HUES64 (cell line): ENCODE measurements at regions not wholly inside any gene's neighbourhood (a gene's known extent, or its start where the extent isn't known, plus 50 kb on each side); places are given as distances from the start of the nearest gene placed in this dataset.

Experiments used
- H3K27ac ChIP-seq: 2 replicates; pipeline ENCODE4 v1.7.0; 2013; ENCODE audit warnings: low read depth, low read length, inconsistent platforms
- H3K27me3 ChIP-seq: 2 replicates; pipeline ENCODE4 v1.6.1; 2013; ENCODE audit warnings: mild to moderate bottlenecking, low read length; ENCODE audit not compliant: insufficient read depth
- H3K36me3 ChIP-seq: 2 replicates; pipeline ENCODE4 v1.6.1; 2013; ENCODE audit warnings: mild to moderate bottlenecking, low read length; ENCODE audit not compliant: insufficient read depth
- H3K4me1 ChIP-seq: 2 replicates; pipeline ENCODE4 v1.6.1; 2013; ENCODE audit warnings: mild to moderate bottlenecking, low read length, moderate library complexity; ENCODE audit not compliant: insufficient read depth
- H3K4me3 ChIP-seq: 2 replicates; pipeline ENCODE4 v1.5.1; 2013; ENCODE audit warnings: mild to moderate bottlenecking, low read length, moderate library complexity
- H3K9ac ChIP-seq: 2 replicates; pipeline ENCODE4 v1.6.1; 2013; ENCODE audit warnings: mild to moderate bottlenecking, low read depth, low read length
- H3K9me3 ChIP-seq: 2 replicates; pipeline ENCODE4 v1.6.1; 2013; ENCODE audit warnings: low read depth, low read length; ENCODE audit not compliant: insufficient read depth
- WGBS: fragments of 150-250, 120-280 bp; methylation state at CpG from one replicate; pipeline ENCODE4 v1.1.7; 2013; ENCODE audit warnings: missing lambda C conversion rate; 5-methylcytosine and 5-hydroxymethylcytosine counted together

GRCh38 chr15:46646490-46646889, 1011.7 kb downstream of the SQOR start:
- Histone ChIP-seq H3K27me3 (no peaks in the 10 kb centered on the region), H3K36me3 (no peaks in the 10 kb centered on the region), H3K27ac (no peak overlapping the region), H3K9me3 (no peaks in the 10 kb centered on the region), H3K4me1 (0 out of 2 replicates have a peak, but pooled peaks cover 4% of the 10 kb centered on the region), H3K4me3 (no peak overlapping the region), H3K9ac (no peak overlapping the region)
- 100% methylated on average over 1 of the region's 1 CpG for WGBS

- Histone ChIP-seq H3K27me3 (no peaks in the 10 kb centered on the region), H3K4me3 (no peak overlapping the region), H3K4me1 (0 out of 2 replicates have a peak, but pooled peaks cover 4% of the 10 kb centered on the region), H3K27ac (no peak overlapping the region), H3K36me3 (no peaks in the 10 kb centered on the region), H3K9me3 (no peaks in the 10 kb centered on the region), H3K9ac (no peak overlapping the region)
- 100% methylated on average over 1 of the region's 1 CpG for whole genome bisulfite sequencing
These were observed 1012.2 kb downstream of the SQOR start for GRCh38 chr15:46647046-46647445.

GRCh38 chr15:46652266-46652665, 1017.4 kb downstream of the SQOR start:
- peaks cover 4% of the 10 kb centered on the region; the same call in 1 of the 2 replicates for H3K4me1 ChIP-seq
- 87% methylated on average over 2 of the region's 2 CpGs for WGBS
- H3K4me3 ChIP-seq: no peak overlapping the region
- no peaks in the 10 kb centered on the region for H3K9me3 ChIP-seq
- H3K9ac ChIP-seq: no peak overlapping the region
- no peak overlapping the region for H3K27ac ChIP-seq
- H3K36me3 ChIP-seq: no peaks in the 10 kb centered on the region
- no peaks in the 10 kb centered on the region for H3K27me3 ChIP-seq

- H3K9ac ChIP-seq: no peak overlapping the region
- no peak overlapping the region for H3K27ac ChIP-seq
- H3K4me1 ChIP-seq: no peaks in the 10 kb centered on the region; the same call in 1 of the 2 replicates
- no peaks in the 10 kb centered on the region for H3K9me3 ChIP-seq
- no peak overlapping the region for H3K4me3 ChIP-seq
- H3K27me3 ChIP-seq: no peaks in the 10 kb centered on the region
- no peaks in the 10 kb centered on the region for H3K36me3 ChIP-seq
- WGBS: 100% methylated on average over 2 of the region's 2 CpGs
These were observed 1020.2 kb downstream of the SQOR start for GRCh38 chr15:46654993-46655392.

GRCh38 chr15:46660096-46660842, 1025.4 kb downstream of the SQOR start:
- Histone ChIP-seq H3K36me3 (no peaks in the 10 kb centered on the region), H3K27ac (no peak overlapping the region)

GRCh38 chr15:46670258-46670657, 1035.4 kb downstream of the SQOR start:
- Histone ChIP-seq H3K4me3 (no peak overlapping the region), H3K9me3 (no peaks in the 10 kb centered on the region), H3K9ac (no peak overlapping the region), H3K27me3 (no peaks in the 10 kb centered on the region), H3K27ac (no peak overlapping the region), H3K4me1 (no peaks in the 10 kb centered on the region), H3K36me3 (no peaks in the 10 kb centered on the region)
- WGBS: no CpG with 5 or more reads among the region's 2 CpGs

More at GRCh38 chr15:46660096-46660842, 1025.4 kb downstream of the SQOR start:
- no peaks in the 10 kb centered on the region; the same call in 1 of the 2 replicates for H3K4me1 ChIP-seq
- H3K9me3 ChIP-seq: no peaks in the 10 kb centered on the region
- H3K4me3 ChIP-seq: no peak overlapping the region
- H3K27me3 ChIP-seq: no peaks in the 10 kb centered on the region
- no peak overlapping the region for H3K9ac ChIP-seq

- no peaks in the 10 kb centered on the region for H3K36me3 ChIP-seq
- H3K27ac ChIP-seq: no peak overlapping the region
These were observed 1036.5 kb downstream of the SQOR start for GRCh38 chr15:46671336-46671735.

GRCh38 chr15:46672041-46672440, 1037.2 kb downstream of the SQOR start:
- Histone ChIP-seq H3K4me1 (no peaks in the 10 kb centered on the region), H3K36me3 (no peaks in the 10 kb centered on the region)
- WGBS: 83% methylated on average over 5 of the region's 5 CpGs

More at GRCh38 chr15:46671336-46671735, 1036.5 kb downstream of the SQOR start:
- no peak overlapping the region for H3K9ac ChIP-seq
- no CpG with 5 or more reads among the region's 1 CpG for WGBS
- no peak overlapping the region for H3K4me3 ChIP-seq
- no peaks in the 10 kb centered on the region for H3K27me3 ChIP-seq
- H3K4me1 ChIP-seq: no peaks in the 10 kb centered on the region
- no peaks in the 10 kb centered on the region for H3K9me3 ChIP-seq

GRCh38 chr15:46676233-46677206, 1040.8 kb upstream of the SEMA6D start:
- no peaks in the 10 kb centered on the region for H3K9me3 ChIP-seq
- H3K27ac ChIP-seq: no peak overlapping the region
- H3K4me3 ChIP-seq: no peak overlapping the region
- H3K9ac ChIP-seq: no peak overlapping the region
- 97% methylated on average over 8 of the region's 9 CpGs for WGBS
- peaks cover 14% of the 10 kb centered on the region for H3K4me1 ChIP-seq
- H3K27me3 ChIP-seq: no peaks in the 10 kb centered on the region
- no peaks in the 10 kb centered on the region for H3K36me3 ChIP-seq

More at GRCh38 chr15:46672041-46672440, 1037.2 kb downstream of the SQOR start:
- H3K9ac ChIP-seq: no peak overlapping the region
- no peak overlapping the region for H3K4me3 ChIP-seq
- no peaks in the 10 kb centered on the region for H3K27me3 ChIP-seq
- no peak overlapping the region for H3K27ac ChIP-seq
- H3K9me3 ChIP-seq: no peaks in the 10 kb centered on the region

GRCh38 chr15:46677491-46677890, 1039.8 kb upstream of the SEMA6D start:
- Histone ChIP-seq H3K27me3 (no peaks in the 10 kb centered on the region), H3K27ac (no peak overlapping the region), H3K4me3 (no peak overlapping the region), H3K4me1 (peaks cover 14% of the 10 kb centered on the region), H3K36me3 (no peaks in the 10 kb centered on the region), H3K9me3 (no peaks in the 10 kb centered on the region), H3K9ac (no peak overlapping the region)
- WGBS: 96% methylated on average over 3 of the region's 6 CpGs

GRCh38 chr15:46681901-46682300, 1035.4 kb upstream of the SEMA6D start:
- Histone ChIP-seq H3K27me3 (no peaks in the 10 kb centered on the region), H3K27ac (no peak overlapping the region), H3K9me3 (no peaks in the 10 kb centered on the region), H3K4me1 (peaks cover 14% of the 10 kb centered on the region), H3K36me3 (no peaks in the 10 kb centered on the region), H3K9ac (no peak overlapping the region), H3K4me3 (no peak overlapping the region)
- WGBS: no CpG with 5 or more reads among the region's 1 CpG
